Nephron progenitor cell (in vitro differentiated cells): ENCODE measurements at regions not wholly inside any gene's neighbourhood (a gene's known extent, or its start where the extent isn't known, plus 50 kb on each side); places are given as distances from the start of the nearest gene placed in this dataset.
"Not testable (repeated sequence)": the region's sequence is repeated elsewhere in the genome, so short reads cannot be mapped to it uniquely, and the experiment has no call there.

Source experiments
- DNase-seq: peaks from one replicate; pipeline ENCODE4 v3.0.0; 2021
- H3K27ac Mint-ChIP-seq: 2 replicates; pipeline ENCODE4 v1.8.0; 2021; ENCODE audit warnings: mild to moderate bottlenecking, moderate library complexity, mixed read lengths
- H3K27me3 Mint-ChIP-seq: 2 replicates; pipeline ENCODE4 v1.8.0; 2021; ENCODE audit warnings: mild to moderate bottlenecking, low read depth, mixed read lengths; ENCODE audit not compliant: poor library complexity
- H3K36me3 Mint-ChIP-seq: 2 replicates; pipeline ENCODE4 v1.8.0; 2021; ENCODE audit warnings: low read depth, mixed read lengths
- H3K4me1 Mint-ChIP-seq: 2 replicates; pipeline ENCODE4 v1.8.0; 2021; ENCODE audit warnings: mixed read lengths
- H3K4me3 Mint-ChIP-seq: 2 replicates; pipeline ENCODE4 v1.8.0; 2021; ENCODE audit warnings: mild to moderate bottlenecking, moderate library complexity, mixed read lengths
- H3K9me3 Mint-ChIP-seq: 2 replicates; pipeline ENCODE4 v1.8.0; 2021; ENCODE audit warnings: mild to moderate bottlenecking, moderate library complexity, mixed read lengths
- CTCF ChIP-seq: fragments of 200-600 bp; sonication (generic); IDR thresholded peaks from 2 replicates; pipeline ENCODE4 v1.5.0; 2021; ENCODE audit warnings: antibody characterized with exemption

- TF ChIP-seq CTCF: no peak
- peaks cover 6% of the 10 kb centered on the region for H3K9me3 Mint-ChIP-seq
- no peak overlapping the region for H3K4me3 Mint-ChIP-seq
- peaks cover 13% of the 10 kb centered on the region for H3K27me3 Mint-ChIP-seq
- no peak overlapping the region for H3K27ac Mint-ChIP-seq
- no peak for DNase-seq
- H3K4me1 Mint-ChIP-seq: peaks cover 17% of the 10 kb centered on the region
- no peaks in the 10 kb centered on the region for H3K36me3 Mint-ChIP-seq
Measured at GRCh38 chr1:30134466-30135217, 588.7 kb downstream of the MATN1 start.

GRCh38 chr1:30133414-30134055 is 589.9 kb downstream of the MATN1 start:
- Mint-ChIP-seq H3K27me3 (peaks cover 13% of the 10 kb centered on the region), H3K9me3 (peaks cover under 1% of the 10 kb centered on the region), H3K36me3 (no peaks in the 10 kb centered on the region), H3K27ac (no peak overlapping the region), H3K4me1 (peaks cover 26% of the 10 kb centered on the region), H3K4me3 (no peak overlapping the region)
- TF ChIP-seq CTCF: no peak
- no peak for DNase-seq

- peaks cover 28% of the 10 kb centered on the region for H3K4me1 Mint-ChIP-seq
- peaks cover 12% of the 10 kb centered on the region for H3K27me3 Mint-ChIP-seq
- no peak for TF ChIP-seq CTCF
- H3K9me3 Mint-ChIP-seq: no peaks in the 10 kb centered on the region
- H3K36me3 Mint-ChIP-seq: no peaks in the 10 kb centered on the region
- no peak overlapping the region for H3K4me3 Mint-ChIP-seq
- DNase-seq: no peak
- H3K27ac Mint-ChIP-seq: no peak overlapping the region
Measured at GRCh38 chr1:30132602-30133286, 590.6 kb downstream of the MATN1 start.

DNA sequence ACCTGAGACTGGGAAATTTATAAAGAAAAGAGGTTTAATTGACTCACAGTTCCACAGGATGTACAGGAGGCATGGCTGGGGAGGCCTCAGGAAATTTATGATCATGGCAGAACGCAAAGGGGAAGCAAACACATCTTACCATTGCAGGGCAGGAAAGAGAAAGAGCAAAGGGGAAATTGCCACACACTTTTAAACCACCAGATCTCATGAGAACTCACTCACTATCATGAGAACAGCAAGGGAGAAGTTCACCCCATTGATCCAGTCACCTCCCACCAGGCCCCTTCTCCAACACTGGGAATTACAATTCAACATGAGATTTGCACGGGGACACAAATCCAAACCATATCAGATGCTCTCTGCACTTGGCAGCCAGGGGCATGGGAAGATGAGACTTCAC is 592.8 kb downstream of the MATN1 start:
- not testable (repeated sequence) for DNase-seq

DNA sequence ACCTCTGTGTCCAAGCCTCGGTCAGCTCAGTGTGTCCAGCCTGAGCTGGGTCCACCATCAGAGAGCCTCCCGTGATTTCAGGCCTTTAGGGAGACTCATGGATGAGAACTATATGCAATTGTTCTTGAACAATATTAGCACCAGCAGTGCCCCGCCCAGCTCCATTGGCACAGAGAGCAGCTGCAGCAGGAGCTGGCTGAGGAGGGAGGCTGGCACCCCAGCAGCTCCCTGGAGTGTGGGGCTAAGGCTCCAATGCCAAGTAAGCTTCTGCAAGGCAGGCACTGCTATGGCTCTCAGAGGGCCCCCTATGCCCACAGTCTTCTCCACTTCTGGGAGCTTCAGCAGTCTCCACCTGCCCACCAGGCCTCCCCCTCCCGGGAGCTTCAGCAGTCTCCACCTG is 593.3 kb downstream of the MATN1 start:
- Mint-ChIP-seq H3K27ac (no peak overlapping the region), H3K36me3 (no peaks in the 10 kb centered on the region), H3K27me3 (peaks cover 6% of the 10 kb centered on the region), H3K4me3 (no peak overlapping the region), H3K4me1 (peaks cover 46% of the 10 kb centered on the region), H3K9me3 (no peaks in the 10 kb centered on the region)
- TF ChIP-seq CTCF: no peak
- DNase-seq: no peak

More for the DNA sequence above, 592.8 kb downstream of the MATN1 start:
- H3K36me3 Mint-ChIP-seq, H3K9me3 Mint-ChIP-seq, H3K27ac Mint-ChIP-seq, H3K27me3 Mint-ChIP-seq, H3K4me3 Mint-ChIP-seq: not testable (repeated sequence)
- H3K4me1 Mint-ChIP-seq: peaks cover 41% of the 10 kb centered on the region

DNA sequence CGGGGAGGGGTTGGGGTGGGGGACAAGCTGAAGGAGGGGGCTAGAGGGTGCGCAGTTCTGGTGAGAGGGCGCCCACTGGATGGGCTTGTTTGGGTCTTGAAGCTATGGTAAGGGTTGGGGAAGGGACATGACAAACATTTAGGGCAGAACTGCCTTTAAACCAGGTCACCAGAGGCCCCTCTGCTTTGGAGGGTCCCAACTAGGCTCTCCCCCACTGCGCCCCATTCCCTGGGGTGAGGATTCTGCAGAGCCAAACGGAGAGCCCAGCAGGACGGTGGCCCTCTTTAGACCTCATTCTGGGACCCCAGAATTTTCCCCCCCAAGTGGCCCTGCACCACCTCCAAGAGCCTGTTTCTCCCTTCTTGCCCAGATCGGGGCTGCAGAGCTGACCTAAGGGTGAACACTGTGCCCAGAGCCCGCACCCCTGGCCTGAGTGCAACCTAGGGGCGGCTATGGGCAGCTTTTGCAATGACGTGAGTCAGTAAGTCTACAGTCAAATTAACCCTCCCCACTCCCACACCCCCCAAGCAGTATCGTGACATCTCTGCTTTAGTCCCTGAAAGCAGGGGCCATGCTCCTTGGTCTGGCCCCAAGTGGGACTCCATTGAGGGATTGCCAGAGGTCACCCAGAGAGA is 593.8 kb downstream of the MATN1 start:
- H3K27me3 Mint-ChIP-seq: peaks cover 6% of the 10 kb centered on the region
- H3K36me3 Mint-ChIP-seq: no peaks in the 10 kb centered on the region
- H3K27ac Mint-ChIP-seq: no peak overlapping the region
- peaks cover 49% of the 10 kb centered on the region for H3K4me1 Mint-ChIP-seq
- no peak overlapping the region for H3K4me3 Mint-ChIP-seq
- no peak for TF ChIP-seq CTCF
- no peak for DNase-seq
- no peaks in the 10 kb centered on the region for H3K9me3 Mint-ChIP-seq
